ENCODE measurements at regions not wholly inside any gene's neighbourhood (a gene's known extent, or its start where the extent isn't known, plus 50 kb on each side); places are given as distances from the start of the nearest gene placed in this dataset.

- H3K9me3 Mint-ChIP-seq = no peaks in the 10 kb centered on the region; a peak in 1 of 5 replicates
- H3K27me3 Mint-ChIP-seq (ENCODE audit: low read depth) = peaks cover 25% of the 10 kb centered on the region
- Histone ChIP-seq H3K9me3 (ENCODE audit: control insufficient read depth, low read depth, low read length) (no peaks in the 10 kb centered on the region), H4K20me1 (ENCODE audit: control insufficient read depth, insufficient read depth, insufficient read length) (no peaks in the 10 kb centered on the region), H3K9ac (ENCODE audit: extremely low read depth, insufficient read length, low read length) (no peak overlapping the region), H2AFZ (ENCODE audit: low read length) (no peak overlapping the region), H3K23me2 (ENCODE audit: insufficient read length, low read depth, low read length, poor library complexity, severe bottlenecking) (no peaks in the 10 kb centered on the region), H3K79me1 (ENCODE audit: insufficient read depth, low read depth, low read length, poor library complexity, severe bottlenecking) (no peaks in the 10 kb centered on the region), H3K23ac (ENCODE audit: insufficient read length, low read depth, low read length) (no peak overlapping the region), H3K27ac (ENCODE audit: insufficient read length, low read depth, low read length) (no peak overlapping the region), H2BK20ac (ENCODE audit: low read depth, low read length, poor library complexity, severe bottlenecking) (no peak overlapping the region), H2BK15ac (ENCODE audit: low read depth, low read length) (no peak overlapping the region), H2AK5ac (ENCODE audit: insufficient read length, low read length) (no peak overlapping the region), H3K14ac (ENCODE audit: insufficient read depth, low read length) (no peak overlapping the region), H3K18ac (ENCODE audit: insufficient read length, low read depth, low read length) (no peak overlapping the region), H4K91ac (ENCODE audit: insufficient read length, low read depth, low read length) (no peak overlapping the region), H2BK120ac (ENCODE audit: low read depth, low read length, poor library complexity, severe bottlenecking) (no peak overlapping the region), H2BK5ac (ENCODE audit: insufficient read length, low read length) (no peak overlapping the region), H2BK12ac (ENCODE audit: insufficient read length, low read depth, low read length) (no peak overlapping the region), H3K4ac (ENCODE audit: low read depth, low read length) (no peak overlapping the region), H3T11ph (ENCODE audit: low read length) (no peak overlapping the region), H3K56ac (ENCODE audit: insufficient read length, low read depth, low read length) (no peak overlapping the region), H4K5ac (ENCODE audit: insufficient read length, low read depth, low read length) (no peak overlapping the region), H3K4me2 (ENCODE audit: insufficient read depth, insufficient read length, low read length) (no peak overlapping the region), H3K27me3 (ENCODE audit: insufficient read depth, low read length) (no peaks in the 10 kb centered on the region), H3K79me2 (ENCODE audit: insufficient read depth, low read length) (no peaks in the 10 kb centered on the region), H3K4me1 (ENCODE audit: insufficient read depth, low read length) (peaks cover 18% of the 10 kb centered on the region), H4K8ac (replicated peaks; ENCODE audit: insufficient read length, low read depth, low read length) (no peak overlapping the region)
- peaks cover 0 to 3% (median 0%) of the 10 kb centered on the region in 3 experiments; a peak in 1 of 7 replicates for H3K36me3 Mint-ChIP-seq (ENCODE audit: insufficient read depth in 1 of 3, low read depth in 3 of 3)
- peaks cover 46 to 54% of the 10 kb centered on the region in 2 experiments for H3K4me1 Mint-ChIP-seq
- WGBS (ENCODE audit: extremely low coverage, insufficient read length, low lambda C conversion rate) = no CpG with 5 or more reads among the region's 7 CpGs
- H3K4me3 Mint-ChIP-seq = no peak overlapping the region
- no peak for DNase-seq
- H3K27ac Mint-ChIP-seq = 0 out of 7 replicates have a peak overlapping the region, but pooled peaks of 1 of the 3 experiments have one; percentile 2
- no peak for TF ChIP-seq CTCF (conservative IDR thresholded peaks at IDR 0.05)
Measured at GRCh38 chr6:157760589-157761330, 62.3 kb upstream of the SNX9 start.
